ENCODE measurements at regions not wholly inside any gene's neighbourhood (a gene's known extent, or its start where the extent isn't known, plus 50 kb on each side); places are given as distances from the start of the nearest gene placed in this dataset.

GRCh38 chr11:69870766-69871165 lies 51.5 kb upstream of the FGF3 start:
- TF ChIP-seq CTCF (IDR thresholded peaks at IDR 0.05) (no peak), POLR2A (IDR thresholded peaks at IDR 0.05) (no peak), POLR2AphosphoS5 (IDR thresholded peaks at IDR 0.05) (no peak)

Data from breast epithelium (tissue), 3 donors.